H1 (cell line): ENCODE measurements at regions not wholly inside any gene's neighbourhood (a gene's known extent, or its start where the extent isn't known, plus 50 kb on each side); places are given as distances from the start of the nearest gene placed in this dataset.

Experiments used
- CBX8 ChIP-seq: fragments of 300-800, 300-1000 bp; sonication (generic); IDR thresholded peaks from 2 replicates; pipeline ENCODE4 v1.7.1; 2016; ENCODE audit warnings: low read depth, low read length, borderline replicate concordance
- CREB1 ChIP-seq: IDR thresholded peaks from 2 replicates; pipeline ENCODE4 v1.6.1; 2012; ENCODE audit warnings: inconsistent platforms
- CTCF ChIP-seq, 3 experiments: IDR thresholded peaks; 1 replicate in 2 of 3; 2 replicates in 1 of 3; pipeline versions ENCODE4 v1.5.1 to v1.6.1; 2011; ENCODE audit warnings: low read length in 3 of 3, mild to moderate bottlenecking in 3 of 3, inconsistent platforms in 2 of 3, low read depth in 1 of 3, moderate library complexity in 1 of 3; ENCODE audit not compliant: insufficient read depth in 1 of 3; ENCODE audit errors: control extremely low read depth in 1 of 3
- JUND ChIP-seq: IDR thresholded peaks from 2 replicates; pipeline ENCODE4 v1.6.1; 2011; ENCODE audit warnings: mild to moderate bottlenecking, improper control_type of control experiment, low read length
- KDM1A ChIP-seq: fragments of 200-600, 300-600 bp; sonication (generic); IDR thresholded peaks from 2 replicates; pipeline ENCODE4 v1.7.1; 2016; ENCODE audit warnings: mild to moderate bottlenecking, low read length, borderline replicate concordance
- POLR2A ChIP-seq, 2 experiments: IDR thresholded peaks; 1 replicate in 1 of 2; 2 replicates in 1 of 2; pipeline ENCODE4 v1.6.1; 2011; ENCODE audit warnings: low read depth in 2 of 2, low read length in 2 of 2, mild to moderate bottlenecking in 2 of 2; ENCODE audit errors: control extremely low read depth in 1 of 2
- POU5F1 ChIP-seq: IDR thresholded peaks from 2 replicates; pipeline ENCODE4 v1.6.1; 2011; ENCODE audit warnings: low read depth, mild to moderate bottlenecking, low read length, moderate library complexity
- RAD21 ChIP-seq, 2 experiments: IDR thresholded peaks in 1 of 2; conservative IDR thresholded peaks in 1 of 2; 2 replicates each; pipeline ENCODE4 v1.6.1; 2011; ENCODE audit warnings: low read depth in 2 of 2, low read length in 2 of 2, improper control_type of control experiment in 1 of 2, inconsistent platforms in 1 of 2, mild to moderate bottlenecking in 1 of 2, moderate library complexity in 1 of 2
- RFX5 ChIP-seq: IDR thresholded peaks from 2 replicates; pipeline ENCODE4 v1.6.1; 2011; ENCODE audit warnings: low read depth, low read length, improper control_type of control experiment, borderline replicate concordance
- RNF2 ChIP-seq: fragments of 200-900, 300-1000 bp; sonication (generic); IDR thresholded peaks from 2 replicates; pipeline ENCODE4 v1.7.1; 2016; ENCODE audit warnings: borderline replicate concordance, low read depth, mild to moderate bottlenecking, antibody characterized with exemption, low read length; ENCODE audit not compliant: poor library complexity, severe bottlenecking; ENCODE audit errors: missing control alignments
- YY1 ChIP-seq: IDR thresholded peaks from 2 replicates; pipeline ENCODE4 v1.6.1; 2011; ENCODE audit warnings: low read depth, mild to moderate bottlenecking, low read length
- ZNF274 ChIP-seq: IDR thresholded peaks from 2 replicates; pipeline ENCODE4 v1.7.0; 2012; ENCODE audit warnings: low read length, borderline replicate concordance; ENCODE audit errors: extremely low read depth
- TF ChIP-seq, protein P1 (sequence below): fragments of 300-600 bp; sonication (generic); IDR thresholded peaks from 2 replicates; pipeline ENCODE4 v1.7.1; 2012; ENCODE audit warnings: low read length, moderate library complexity, mild to moderate bottlenecking, inconsistent platforms; ENCODE audit not compliant: insufficient replicate concordance
- TF ChIP-seq, protein P2 (sequence below): IDR thresholded peaks from 2 replicates; pipeline ENCODE4 v1.6.1; 2012; ENCODE audit warnings: inconsistent platforms

GRCh38 chrX:10072786-10073568 lies 83.8 kb upstream of the CLCN4 start:
- TF ChIP-seq RAD21 (IDR thresholded peaks at IDR 0.05 in 1 of 2, conservative IDR thresholded peaks at IDR 0.05 in 1 of 2; ENCODE audit: low read depth in 2 of 2, low read length in 2 of 2) (no peak), CBX8 (no peak), KDM1A (no peak), ZNF274 (no peak), POLR2A (IDR thresholded peaks at IDR 0.05; ENCODE audit: control extremely low read depth in 1 of 2, low read depth in 2 of 2, low read length in 2 of 2) (no peak), RFX5 (no peak), POU5F1 (no peak), CTCF (IDR thresholded peaks at IDR 0.05; ENCODE audit: control extremely low read depth in 1 of 3, insufficient read depth in 1 of 3, low read depth in 1 of 3, low read length in 3 of 3) (no peak), RNF2 (no peak), CREB1 (no peak), JUND (no peak), YY1 (no peak)
- TF ChIP-seq, protein P1, sequence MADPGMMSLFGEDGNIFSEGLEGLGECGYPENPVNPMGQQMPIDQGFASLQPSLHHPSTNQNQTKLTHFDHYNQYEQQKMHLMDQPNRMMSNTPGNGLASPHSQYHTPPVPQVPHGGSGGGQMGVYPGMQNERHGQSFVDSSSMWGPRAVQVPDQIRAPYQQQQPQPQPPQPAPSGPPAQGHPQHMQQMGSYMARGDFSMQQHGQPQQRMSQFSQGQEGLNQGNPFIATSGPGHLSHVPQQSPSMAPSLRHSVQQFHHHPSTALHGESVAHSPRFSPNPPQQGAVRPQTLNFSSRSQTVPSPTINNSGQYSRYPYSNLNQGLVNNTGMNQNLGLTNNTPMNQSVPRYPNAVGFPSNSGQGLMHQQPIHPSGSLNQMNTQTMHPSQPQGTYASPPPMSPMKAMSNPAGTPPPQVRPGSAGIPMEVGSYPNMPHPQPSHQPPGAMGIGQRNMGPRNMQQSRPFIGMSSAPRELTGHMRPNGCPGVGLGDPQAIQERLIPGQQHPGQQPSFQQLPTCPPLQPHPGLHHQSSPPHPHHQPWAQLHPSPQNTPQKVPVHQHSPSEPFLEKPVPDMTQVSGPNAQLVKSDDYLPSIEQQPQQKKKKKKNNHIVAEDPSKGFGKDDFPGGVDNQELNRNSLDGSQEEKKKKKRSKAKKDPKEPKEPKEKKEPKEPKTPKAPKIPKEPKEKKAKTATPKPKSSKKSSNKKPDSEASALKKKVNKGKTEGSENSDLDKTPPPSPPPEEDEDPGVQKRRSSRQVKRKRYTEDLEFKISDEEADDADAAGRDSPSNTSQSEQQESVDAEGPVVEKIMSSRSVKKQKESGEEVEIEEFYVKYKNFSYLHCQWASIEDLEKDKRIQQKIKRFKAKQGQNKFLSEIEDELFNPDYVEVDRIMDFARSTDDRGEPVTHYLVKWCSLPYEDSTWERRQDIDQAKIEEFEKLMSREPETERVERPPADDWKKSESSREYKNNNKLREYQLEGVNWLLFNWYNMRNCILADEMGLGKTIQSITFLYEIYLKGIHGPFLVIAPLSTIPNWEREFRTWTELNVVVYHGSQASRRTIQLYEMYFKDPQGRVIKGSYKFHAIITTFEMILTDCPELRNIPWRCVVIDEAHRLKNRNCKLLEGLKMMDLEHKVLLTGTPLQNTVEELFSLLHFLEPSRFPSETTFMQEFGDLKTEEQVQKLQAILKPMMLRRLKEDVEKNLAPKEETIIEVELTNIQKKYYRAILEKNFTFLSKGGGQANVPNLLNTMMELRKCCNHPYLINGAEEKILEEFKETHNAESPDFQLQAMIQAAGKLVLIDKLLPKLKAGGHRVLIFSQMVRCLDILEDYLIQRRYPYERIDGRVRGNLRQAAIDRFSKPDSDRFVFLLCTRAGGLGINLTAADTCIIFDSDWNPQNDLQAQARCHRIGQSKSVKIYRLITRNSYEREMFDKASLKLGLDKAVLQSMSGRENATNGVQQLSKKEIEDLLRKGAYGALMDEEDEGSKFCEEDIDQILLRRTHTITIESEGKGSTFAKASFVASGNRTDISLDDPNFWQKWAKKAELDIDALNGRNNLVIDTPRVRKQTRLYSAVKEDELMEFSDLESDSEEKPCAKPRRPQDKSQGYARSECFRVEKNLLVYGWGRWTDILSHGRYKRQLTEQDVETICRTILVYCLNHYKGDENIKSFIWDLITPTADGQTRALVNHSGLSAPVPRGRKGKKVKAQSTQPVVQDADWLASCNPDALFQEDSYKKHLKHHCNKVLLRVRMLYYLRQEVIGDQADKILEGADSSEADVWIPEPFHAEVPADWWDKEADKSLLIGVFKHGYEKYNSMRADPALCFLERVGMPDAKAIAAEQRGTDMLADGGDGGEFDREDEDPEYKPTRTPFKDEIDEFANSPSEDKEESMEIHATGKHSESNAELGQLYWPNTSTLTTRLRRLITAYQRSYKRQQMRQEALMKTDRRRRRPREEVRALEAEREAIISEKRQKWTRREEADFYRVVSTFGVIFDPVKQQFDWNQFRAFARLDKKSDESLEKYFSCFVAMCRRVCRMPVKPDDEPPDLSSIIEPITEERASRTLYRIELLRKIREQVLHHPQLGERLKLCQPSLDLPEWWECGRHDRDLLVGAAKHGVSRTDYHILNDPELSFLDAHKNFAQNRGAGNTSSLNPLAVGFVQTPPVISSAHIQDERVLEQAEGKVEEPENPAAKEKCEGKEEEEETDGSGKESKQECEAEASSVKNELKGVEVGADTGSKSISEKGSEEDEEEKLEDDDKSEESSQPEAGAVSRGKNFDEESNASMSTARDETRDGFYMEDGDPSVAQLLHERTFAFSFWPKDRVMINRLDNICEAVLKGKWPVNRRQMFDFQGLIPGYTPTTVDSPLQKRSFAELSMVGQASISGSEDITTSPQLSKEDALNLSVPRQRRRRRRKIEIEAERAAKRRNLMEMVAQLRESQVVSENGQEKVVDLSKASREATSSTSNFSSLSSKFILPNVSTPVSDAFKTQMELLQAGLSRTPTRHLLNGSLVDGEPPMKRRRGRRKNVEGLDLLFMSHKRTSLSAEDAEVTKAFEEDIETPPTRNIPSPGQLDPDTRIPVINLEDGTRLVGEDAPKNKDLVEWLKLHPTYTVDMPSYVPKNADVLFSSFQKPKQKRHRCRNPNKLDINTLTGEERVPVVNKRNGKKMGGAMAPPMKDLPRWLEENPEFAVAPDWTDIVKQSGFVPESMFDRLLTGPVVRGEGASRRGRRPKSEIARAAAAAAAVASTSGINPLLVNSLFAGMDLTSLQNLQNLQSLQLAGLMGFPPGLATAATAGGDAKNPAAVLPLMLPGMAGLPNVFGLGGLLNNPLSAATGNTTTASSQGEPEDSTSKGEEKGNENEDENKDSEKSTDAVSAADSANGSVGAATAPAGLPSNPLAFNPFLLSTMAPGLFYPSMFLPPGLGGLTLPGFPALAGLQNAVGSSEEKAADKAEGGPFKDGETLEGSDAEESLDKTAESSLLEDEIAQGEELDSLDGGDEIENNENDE = no peak
- TF ChIP-seq, protein P2, sequence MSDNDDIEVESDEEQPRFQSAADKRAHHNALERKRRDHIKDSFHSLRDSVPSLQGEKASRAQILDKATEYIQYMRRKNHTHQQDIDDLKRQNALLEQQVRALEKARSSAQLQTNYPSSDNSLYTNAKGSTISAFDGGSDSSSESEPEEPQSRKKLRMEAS = no peak
